ENCODE measurements at regions not wholly inside any gene's neighbourhood (a gene's known extent, or its start where the extent isn't known, plus 50 kb on each side); places are given as distances from the start of the nearest gene placed in this dataset.

DNA sequence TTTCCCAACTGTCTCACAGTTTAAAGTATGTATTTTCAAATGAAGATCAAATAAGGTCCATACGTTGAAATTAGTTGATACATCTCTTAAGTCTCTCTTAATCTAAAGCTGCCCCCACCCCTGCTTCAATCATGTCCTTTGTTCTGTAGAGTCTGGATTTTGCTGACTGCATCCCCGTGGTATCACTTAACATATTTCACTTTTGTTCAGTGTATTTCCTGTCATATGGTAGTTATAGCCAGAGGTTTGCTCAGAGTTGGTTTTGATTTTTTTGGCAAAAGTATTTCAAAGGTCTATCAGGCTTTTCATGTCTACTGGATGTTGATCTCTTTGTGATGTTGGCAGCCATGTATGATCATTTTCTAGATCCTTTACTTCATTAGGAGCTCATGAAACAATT lies 54.4 kb upstream of the ARID5B start:
- TF ChIP-seq, protein P1, sequence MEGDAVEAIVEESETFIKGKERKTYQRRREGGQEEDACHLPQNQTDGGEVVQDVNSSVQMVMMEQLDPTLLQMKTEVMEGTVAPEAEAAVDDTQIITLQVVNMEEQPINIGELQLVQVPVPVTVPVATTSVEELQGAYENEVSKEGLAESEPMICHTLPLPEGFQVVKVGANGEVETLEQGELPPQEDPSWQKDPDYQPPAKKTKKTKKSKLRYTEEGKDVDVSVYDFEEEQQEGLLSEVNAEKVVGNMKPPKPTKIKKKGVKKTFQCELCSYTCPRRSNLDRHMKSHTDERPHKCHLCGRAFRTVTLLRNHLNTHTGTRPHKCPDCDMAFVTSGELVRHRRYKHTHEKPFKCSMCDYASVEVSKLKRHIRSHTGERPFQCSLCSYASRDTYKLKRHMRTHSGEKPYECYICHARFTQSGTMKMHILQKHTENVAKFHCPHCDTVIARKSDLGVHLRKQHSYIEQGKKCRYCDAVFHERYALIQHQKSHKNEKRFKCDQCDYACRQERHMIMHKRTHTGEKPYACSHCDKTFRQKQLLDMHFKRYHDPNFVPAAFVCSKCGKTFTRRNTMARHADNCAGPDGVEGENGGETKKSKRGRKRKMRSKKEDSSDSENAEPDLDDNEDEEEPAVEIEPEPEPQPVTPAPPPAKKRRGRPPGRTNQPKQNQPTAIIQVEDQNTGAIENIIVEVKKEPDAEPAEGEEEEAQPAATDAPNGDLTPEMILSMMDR (IDR thresholded peaks at IDR 0.05; ENCODE audit: poor library complexity, severe bottlenecking): no peak
- Histone ChIP-seq H3K9me3 (ENCODE audit: severe bottlenecking) (no peaks in the 10 kb centered on the region), H3K27ac (ENCODE audit: poor library complexity, severe bottlenecking) (no peak overlapping the region), H3K4me3 (ENCODE audit: severe bottlenecking) (no peak overlapping the region), H3K4me1 (ENCODE audit: insufficient read depth, poor library complexity, severe bottlenecking) (peaks cover 8% of the 10 kb centered on the region), H3K36me3 (ENCODE audit: low read depth) (no peaks in the 10 kb centered on the region), H3K27me3 (ENCODE audit: insufficient read depth, poor library complexity, severe bottlenecking) (no peaks in the 10 kb centered on the region)
- DNase-seq (ENCODE audit: low spot score) (no peak), ATAC-seq (ENCODE audit: low read depth) (no peak)

DNA sequence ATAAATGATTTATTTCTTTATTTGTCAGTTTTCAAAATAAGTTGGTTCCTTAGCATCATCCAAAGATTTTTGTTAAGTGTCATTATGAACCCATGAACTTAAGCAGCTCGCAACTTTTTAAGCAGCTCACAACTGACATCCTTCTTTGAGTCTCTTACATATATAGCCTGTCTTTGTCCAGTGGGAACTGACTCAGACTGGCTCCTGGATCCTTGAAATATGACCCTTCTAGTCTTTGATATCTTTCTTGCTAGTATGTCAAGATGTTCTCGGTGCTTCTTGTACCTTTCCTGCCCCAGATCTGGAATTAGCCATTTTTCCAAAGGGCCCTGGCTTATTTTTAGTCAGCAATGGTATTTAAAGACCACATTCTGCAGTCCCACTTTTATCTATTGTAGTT lies 53.9 kb upstream of the ARID5B start:
- Histone ChIP-seq H3K27me3 (ENCODE audit: insufficient read depth, poor library complexity, severe bottlenecking) (no peaks in the 10 kb centered on the region), H3K4me3 (ENCODE audit: severe bottlenecking) (no peak overlapping the region), H3K9me3 (ENCODE audit: severe bottlenecking) (no peaks in the 10 kb centered on the region), H3K36me3 (ENCODE audit: low read depth) (no peaks in the 10 kb centered on the region), H3K27ac (ENCODE audit: poor library complexity, severe bottlenecking) (no peak overlapping the region), H3K4me1 (ENCODE audit: insufficient read depth, poor library complexity, severe bottlenecking) (peaks cover 8% of the 10 kb centered on the region)
- no peak for ATAC-seq (ENCODE audit: low read depth)
- no peak for DNase-seq (ENCODE audit: low spot score)
- TF ChIP-seq, protein P1 (IDR thresholded peaks at IDR 0.05; ENCODE audit: poor library complexity, severe bottlenecking): no peak

DNA sequence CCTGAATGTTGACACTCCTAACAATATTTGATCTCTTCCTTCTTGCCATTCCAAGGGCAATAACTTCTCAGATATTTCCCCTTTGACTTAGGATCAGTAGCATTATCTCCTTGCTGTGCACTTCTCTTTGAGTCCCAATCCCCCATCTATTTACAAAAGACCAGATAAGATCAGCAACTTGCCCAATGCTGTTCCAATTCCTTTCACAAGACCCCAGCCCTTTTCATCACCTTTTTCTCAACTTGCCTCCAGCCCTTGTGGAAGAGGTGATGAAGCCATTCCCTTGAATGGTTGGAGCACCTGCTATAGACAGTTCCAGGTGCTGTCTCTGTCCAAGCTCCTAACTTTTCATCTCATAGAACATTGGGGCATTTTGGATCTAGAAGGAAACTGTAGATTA lies 51.1 kb upstream of the ARID5B start:
- Histone ChIP-seq H3K27me3 (ENCODE audit: insufficient read depth, poor library complexity, severe bottlenecking) (no peaks in the 10 kb centered on the region), H3K4me1 (ENCODE audit: insufficient read depth, poor library complexity, severe bottlenecking) (no peaks in the 10 kb centered on the region), H3K36me3 (ENCODE audit: low read depth) (no peaks in the 10 kb centered on the region), H3K9me3 (ENCODE audit: severe bottlenecking) (no peaks in the 10 kb centered on the region), H3K4me3 (ENCODE audit: severe bottlenecking) (no peak overlapping the region), H3K27ac (ENCODE audit: poor library complexity, severe bottlenecking) (no peak overlapping the region)
- TF ChIP-seq, protein P1 (IDR thresholded peaks at IDR 0.05; ENCODE audit: poor library complexity, severe bottlenecking): no peak
- DNase-seq (ENCODE audit: low spot score) (no peak), ATAC-seq (ENCODE audit: low read depth) (no peak)

Measured in RWPE2 (cell line).